MM.1S (cell line): ENCODE measurements at regions not wholly inside any gene's neighbourhood (a gene's known extent, or its start where the extent isn't known, plus 50 kb on each side); places are given as distances from the start of the nearest gene placed in this dataset.

Experiments used
- EZH2 ChIP-seq: fragments of 300-600 bp; sonication (generic); optimal IDR thresholded peaks from 2 replicates; pipeline ENCODE3; 2017; ENCODE audit warnings: low read depth, mild to moderate bottlenecking, antibody characterized with exemption, low read length, mixed read lengths
- TF ChIP-seq, protein P1 (sequence below): fragments of 300-600 bp; sonication (generic); IDR thresholded peaks from 2 replicates; pipeline ENCODE4 v1.5.1; 2016; ENCODE audit warnings: antibody characterized with exemption, low read length, mixed read lengths

DNA sequence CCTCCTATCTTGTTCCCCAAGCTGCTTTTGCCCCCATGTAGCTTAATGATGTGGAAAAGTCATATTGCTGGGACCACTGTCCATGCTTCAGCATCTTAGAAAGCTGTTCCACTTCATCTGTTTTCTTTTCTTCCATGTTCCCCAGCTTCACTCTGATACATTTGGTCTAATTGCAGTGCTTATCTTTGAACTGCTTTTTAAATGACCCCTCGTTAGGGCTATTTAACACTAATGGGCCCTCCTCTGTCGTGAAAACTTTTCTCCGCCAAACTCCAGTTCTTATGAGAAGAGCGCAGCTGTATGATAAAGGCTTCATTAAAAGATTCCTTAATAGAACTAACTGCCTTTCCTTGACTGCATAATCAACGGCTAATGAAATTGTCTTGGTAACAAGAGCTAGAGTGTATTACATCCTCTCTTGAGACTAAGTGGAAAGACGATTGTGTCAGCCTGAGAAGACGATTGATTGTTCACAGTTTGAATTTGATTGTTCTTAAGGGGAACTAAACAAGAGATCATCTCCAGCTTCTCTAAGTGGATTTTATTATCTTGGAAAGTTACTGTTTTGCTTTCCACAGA lies 165.0 kb upstream of the MTNR1B start:
- TF ChIP-seq, protein P1, sequence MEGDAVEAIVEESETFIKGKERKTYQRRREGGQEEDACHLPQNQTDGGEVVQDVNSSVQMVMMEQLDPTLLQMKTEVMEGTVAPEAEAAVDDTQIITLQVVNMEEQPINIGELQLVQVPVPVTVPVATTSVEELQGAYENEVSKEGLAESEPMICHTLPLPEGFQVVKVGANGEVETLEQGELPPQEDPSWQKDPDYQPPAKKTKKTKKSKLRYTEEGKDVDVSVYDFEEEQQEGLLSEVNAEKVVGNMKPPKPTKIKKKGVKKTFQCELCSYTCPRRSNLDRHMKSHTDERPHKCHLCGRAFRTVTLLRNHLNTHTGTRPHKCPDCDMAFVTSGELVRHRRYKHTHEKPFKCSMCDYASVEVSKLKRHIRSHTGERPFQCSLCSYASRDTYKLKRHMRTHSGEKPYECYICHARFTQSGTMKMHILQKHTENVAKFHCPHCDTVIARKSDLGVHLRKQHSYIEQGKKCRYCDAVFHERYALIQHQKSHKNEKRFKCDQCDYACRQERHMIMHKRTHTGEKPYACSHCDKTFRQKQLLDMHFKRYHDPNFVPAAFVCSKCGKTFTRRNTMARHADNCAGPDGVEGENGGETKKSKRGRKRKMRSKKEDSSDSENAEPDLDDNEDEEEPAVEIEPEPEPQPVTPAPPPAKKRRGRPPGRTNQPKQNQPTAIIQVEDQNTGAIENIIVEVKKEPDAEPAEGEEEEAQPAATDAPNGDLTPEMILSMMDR: no peak
- TF ChIP-seq EZH2: no peak
